T-helper 2 cell treated with Interferon-gamma antibody and Interleukin-4, amounts not matched to agents 100 ng/mL and 5 ng/mL, for 36 hours (primary cell): ENCODE measurements at regions not wholly inside any gene's neighbourhood (a gene's known extent, or its start where the extent isn't known, plus 50 kb on each side); places are given as distances from the start of the nearest gene placed in this dataset.
"Not testable (repeated sequence)": the region's sequence is repeated elsewhere in the genome, so short reads cannot be mapped to it uniquely, and the experiment has no call there.

Experiments
- intact Hi-C: fragments of 100-400 bp; cut with micrococcal nuclease; formaldehyde crosslinking; loops from one replicate; pipeline ENCODE4 v1.15.1; 2023

GRCh38 chr11:127996825-127997224, 590.5 kb downstream of the ETS1 start:
- intact Hi-C loops, result no loop called here

- intact Hi-C loops, result no loop called here
These were observed 591.4 kb downstream of the ETS1 start for GRCh38 chr11:127995921-127996320.

- intact Hi-C loops, result no loop called here
These were observed 592.6 kb downstream of the ETS1 start for GRCh38 chr11:127994736-127995135.

GRCh38 chr11:127993788-127994187, 593.6 kb downstream of the ETS1 start:
- intact Hi-C loops, result no loop called here

GRCh38 chr11:127993281-127993680, 594.1 kb downstream of the ETS1 start:
- intact Hi-C loops, result no loop called here

- intact Hi-C loops, result no loop called here
These were observed 601.3 kb downstream of the ETS1 start for GRCh38 chr11:127986073-127986472.

- intact Hi-C loops, result no loop called here
These were observed 614.5 kb downstream of the ETS1 start for GRCh38 chr11:127972816-127973215.

GRCh38 chr11:127971448-127971847, 615.9 kb downstream of the ETS1 start:
- intact Hi-C loops, result no loop called here

GRCh38 chr11:127966821-127967220, 620.5 kb downstream of the ETS1 start:
- intact Hi-C loops, result no loop called here

- intact Hi-C loops, result no loop called here
These were observed 621.3 kb downstream of the ETS1 start for GRCh38 chr11:127965939-127966668.

- intact Hi-C loops, result no loop called here
These were observed 624.9 kb downstream of the ETS1 start for GRCh38 chr11:127962416-127962815.

- intact Hi-C loops, result no loop called here
These were observed 637.2 kb downstream of the ETS1 start for GRCh38 chr11:127950162-127950561.

- intact Hi-C loops, result no loop called here
These were observed 643.6 kb downstream of the ETS1 start for GRCh38 chr11:127943763-127944162.

GRCh38 chr11:127943152-127943551, 644.2 kb downstream of the ETS1 start:
- intact Hi-C loops, result no loop called here

- intact Hi-C loops, result not testable (repeated sequence)
These were observed 645.8 kb downstream of the ETS1 start for GRCh38 chr11:127941554-127941953.

GRCh38 chr11:127939000-127939399, 648.4 kb downstream of the ETS1 start:
- intact Hi-C loops, result no loop called here

- intact Hi-C loops, result no loop called here
These were observed 652.3 kb downstream of the ETS1 start for GRCh38 chr11:127935081-127935480.

- intact Hi-C loops, result not testable (repeated sequence)
These were observed 653.4 kb downstream of the ETS1 start for GRCh38 chr11:127933961-127934360.

- intact Hi-C loops, result no loop called here
These were observed 655.6 kb downstream of the ETS1 start for GRCh38 chr11:127931803-127932202.

- intact Hi-C loops, result no loop called here
These were observed 660.6 kb downstream of the ETS1 start for GRCh38 chr11:127926721-127927120.

GRCh38 chr11:127925475-127925874, 661.9 kb downstream of the ETS1 start:
- intact Hi-C loops, result no loop called here

GRCh38 chr11:127919206-127920000, 668.0 kb downstream of the ETS1 start:
- intact Hi-C loops, result no loop called here

- intact Hi-C loops, result no loop called here
These were observed 685.0 kb downstream of the ETS1 start for GRCh38 chr11:127902382-127902781.
